ENCODE measurements at regions not wholly inside any gene's neighbourhood (a gene's known extent, or its start where the extent isn't known, plus 50 kb on each side); places are given as distances from the start of the nearest gene placed in this dataset.

GRCh38 chrX:65331371-65331770, 203.2 kb downstream of the LAS1L start:
- TF ChIP-seq CTCF (IDR thresholded peaks at IDR 0.05) = no peak
- TF ChIP-seq POLR2A (IDR thresholded peaks at IDR 0.05) = no peak
